Sigmoid colon (tissue), 4 donors: ENCODE measurements at regions not wholly inside any gene's neighbourhood (a gene's known extent, or its start where the extent isn't known, plus 50 kb on each side); places are given as distances from the start of the nearest gene placed in this dataset.

ENCODE experiments used
- POLR2AphosphoS5 ChIP-seq, 4 donors: sonication (generic); formaldehyde crosslinking; IDR thresholded peaks; one replicate each; pipeline ENCODE4 v1.6.1; 2017; ENCODE audit warnings: antibody characterized with exemption in 4 of 4
- TF ChIP-seq, protein P1 (sequence below), 4 experiments: fragments of 450-650 bp in 3 of 4; fragments of 200-600 bp in 1 of 4; IDR thresholded peaks; one replicate each; pipeline ENCODE4 v1.5.1; 2016 to 2019; ENCODE audit warnings: antibody characterized with exemption in 4 of 4, mild to moderate bottlenecking in 3 of 4, moderate library complexity in 2 of 4

DNA sequence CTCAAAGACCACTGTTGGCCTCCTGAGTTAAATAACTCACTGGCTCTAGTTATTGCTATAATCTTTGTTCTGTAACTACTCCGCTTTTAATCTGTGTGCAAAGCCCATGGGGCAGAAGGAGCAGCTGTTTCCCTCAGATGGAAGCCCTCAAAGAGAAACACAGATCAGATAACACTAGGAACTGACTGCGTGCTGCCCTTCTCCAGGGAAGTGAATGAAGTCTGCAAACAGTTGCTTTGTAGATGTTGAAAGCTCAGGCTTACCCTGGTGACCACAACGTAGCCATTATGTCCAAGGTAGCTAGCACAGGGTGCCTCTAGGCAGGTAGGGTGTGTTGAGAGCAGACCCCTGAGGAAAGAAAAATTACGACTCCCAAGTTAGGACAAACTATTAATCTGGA, 152.3 kb upstream of the STAC start:
- TF ChIP-seq, protein P1, sequence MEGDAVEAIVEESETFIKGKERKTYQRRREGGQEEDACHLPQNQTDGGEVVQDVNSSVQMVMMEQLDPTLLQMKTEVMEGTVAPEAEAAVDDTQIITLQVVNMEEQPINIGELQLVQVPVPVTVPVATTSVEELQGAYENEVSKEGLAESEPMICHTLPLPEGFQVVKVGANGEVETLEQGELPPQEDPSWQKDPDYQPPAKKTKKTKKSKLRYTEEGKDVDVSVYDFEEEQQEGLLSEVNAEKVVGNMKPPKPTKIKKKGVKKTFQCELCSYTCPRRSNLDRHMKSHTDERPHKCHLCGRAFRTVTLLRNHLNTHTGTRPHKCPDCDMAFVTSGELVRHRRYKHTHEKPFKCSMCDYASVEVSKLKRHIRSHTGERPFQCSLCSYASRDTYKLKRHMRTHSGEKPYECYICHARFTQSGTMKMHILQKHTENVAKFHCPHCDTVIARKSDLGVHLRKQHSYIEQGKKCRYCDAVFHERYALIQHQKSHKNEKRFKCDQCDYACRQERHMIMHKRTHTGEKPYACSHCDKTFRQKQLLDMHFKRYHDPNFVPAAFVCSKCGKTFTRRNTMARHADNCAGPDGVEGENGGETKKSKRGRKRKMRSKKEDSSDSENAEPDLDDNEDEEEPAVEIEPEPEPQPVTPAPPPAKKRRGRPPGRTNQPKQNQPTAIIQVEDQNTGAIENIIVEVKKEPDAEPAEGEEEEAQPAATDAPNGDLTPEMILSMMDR (IDR thresholded peaks at IDR 0.05): no peak
- no peak for TF ChIP-seq POLR2AphosphoS5 (IDR thresholded peaks at IDR 0.05)
